Right lobe of liver (tissue), 6 donors: ENCODE measurements at regions not wholly inside any gene's neighbourhood (a gene's known extent, or its start where the extent isn't known, plus 50 kb on each side); places are given as distances from the start of the nearest gene placed in this dataset.

Experiments
- ATAC-seq, 4 donors: fragments of 200-7000 bp; cut with Tn5 transposase; one replicate each; pipeline ENCODE4 v1.9.1; 2020; ENCODE audit warnings: mild to moderate bottlenecking in 4 of 4, moderate library complexity in 4 of 4
- DNase-seq, 3 donors: peaks; one replicate each; pipeline ENCODE4 v3.0.0-alpha.2; 2020
- H3K27ac ChIP-seq, 3 donors: fragments of 200-600 bp; one replicate each; pipeline ENCODE4 v1.8.0; 2022
- H3K27me3 ChIP-seq, 2 donors: fragments of 200-600 bp; one replicate each; pipeline ENCODE4 v1.8.0; 2022
- H3K36me3 ChIP-seq, 4 donors: fragments of 200-600 bp; sonication (generic) in 1 of 4; one replicate each; pipeline versions ENCODE4 v1.5.1 to v1.8.0; 2017 to 2022; ENCODE audit warnings: control low read depth in 1 of 4
- H3K4me1 ChIP-seq, 4 donors: fragments of 200-600 bp; sonication (generic) in 1 of 4; one replicate each; pipeline versions ENCODE4 v1.5.1 to v1.8.0; 2017 to 2022; ENCODE audit warnings: control low read depth in 1 of 4
- H3K4me3 ChIP-seq, 3 donors: fragments of 200-600 bp; one replicate each; pipeline ENCODE4 v1.8.0; 2022
- H3K9me3 ChIP-seq, 4 donors: fragments of 200-600 bp; sonication (generic) in 1 of 4; one replicate each; pipeline versions ENCODE4 v1.5.1 to v1.8.0; 2017 to 2022; ENCODE audit warnings: control low read depth in 1 of 4
- CTCF ChIP-seq, 4 donors: fragments of 200-600 bp in 3 of 4; fragments of 450-650 bp in 1 of 4; IDR thresholded peaks; one replicate each; pipeline versions ENCODE4 v1.5.1 to v1.8.0; 2016 to 2022; ENCODE audit warnings: antibody characterized with exemption in 4 of 4, mild to moderate bottlenecking in 2 of 4
- POLR2A ChIP-seq: fragments of 450-650 bp; IDR thresholded peaks from one replicate; pipeline ENCODE4 v1.6.1; 2017; ENCODE audit warnings: antibody characterized with exemption, mild to moderate bottlenecking
- WGBS: methylation state at CpG from one replicate; pipeline ENCODE4 v1.1.6; 2018; ENCODE audit warnings: low coverage, low lambda C conversion rate; ENCODE audit not compliant: insufficient coverage; ENCODE audit errors: missing lambda C conversion rate; 5-methylcytosine and 5-hydroxymethylcytosine counted together
- intact Hi-C, 2 donors: fragments of 100-400 bp; cut with DNase I; formaldehyde crosslinking; loops; one replicate each; pipeline versions ENCODE4 v1.11.2 to v1.14.1; 2022
- donor health status: DM: no; HTN: yes; CAD: no.
- donor health status: DM: no; HTN: no; CAD: no.
- donor health status: DM: no; HTN: no; CAD: no.
- donor health status: DM: no; HTN: yes; CAD: no.
- donor health status: DM: no; HTN: yes; CAD: no.

DNA sequence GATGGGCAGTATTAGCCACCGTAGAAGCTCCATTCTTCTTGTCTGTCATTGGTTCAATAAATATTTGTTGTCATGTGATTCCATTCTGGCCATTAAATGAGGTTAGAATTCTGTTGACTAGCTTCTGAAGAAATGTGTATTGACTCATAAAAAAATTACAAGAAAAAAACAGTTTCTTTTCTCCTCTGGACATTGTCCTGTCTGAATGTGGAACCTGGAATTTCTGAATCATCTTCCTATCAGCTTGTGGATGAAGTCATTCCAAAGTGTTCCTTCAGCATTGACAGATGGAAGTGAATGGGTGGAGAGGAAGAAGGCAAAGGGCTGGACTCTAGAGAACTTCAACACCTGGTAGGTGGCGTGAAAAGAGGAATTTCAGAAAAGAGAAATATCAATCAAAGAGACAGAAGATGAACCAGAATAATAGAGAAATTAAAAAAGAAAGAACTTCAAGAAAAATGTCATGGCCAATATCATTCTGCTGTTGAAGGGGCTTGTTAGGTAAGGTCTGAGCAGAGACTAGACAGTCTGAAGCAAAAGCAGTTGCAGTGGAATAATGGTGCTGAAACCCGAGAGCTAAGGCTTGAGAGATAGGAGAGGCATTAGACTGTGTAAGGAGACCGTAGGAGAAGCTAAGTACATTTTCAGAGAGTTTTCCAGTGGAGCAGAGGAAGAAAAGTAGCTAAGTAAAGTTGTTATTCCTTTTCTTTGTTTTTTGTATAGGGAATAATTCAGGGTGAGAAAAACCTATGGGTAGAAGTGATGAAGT lies 806.6 kb downstream of the SQOR start:
- no peak overlapping the region for H3K27ac ChIP-seq
- no peaks in the 10 kb centered on the region for H3K4me1 ChIP-seq
- TF ChIP-seq CTCF (IDR thresholded peaks at IDR 0.05) (no peak), POLR2A (no peak)
- no peaks in the 10 kb centered on the region for H3K27me3 ChIP-seq
- ATAC-seq (no peak), DNase-seq (no peak)
- no peak overlapping the region for H3K4me3 ChIP-seq
- no peaks in the 10 kb centered on the region for H3K9me3 ChIP-seq
- H3K36me3 ChIP-seq = no peaks in the 10 kb centered on the region
- WGBS = 66% methylated on average over 4 of the region's 4 CpGs
- intact Hi-C loops = no loop called here

- no peak for ATAC-seq
- 83% methylated on average over 5 of the region's 5 CpGs for WGBS
- H3K27me3 ChIP-seq = no peaks in the 10 kb centered on the region
- H3K9me3 ChIP-seq = no peaks in the 10 kb centered on the region
- no peaks in the 10 kb centered on the region for H3K36me3 ChIP-seq
- TF ChIP-seq POLR2A (no peak), CTCF (IDR thresholded peaks at IDR 0.05) (no peak)
- H3K4me3 ChIP-seq = no peak overlapping the region
- no peak for DNase-seq
- no peaks in the 10 kb centered on the region for H3K4me1 ChIP-seq
- no peak overlapping the region for H3K27ac ChIP-seq
- intact Hi-C loops = no loop called here
Measured at GRCh38 chr15:46442184-46442583, 807.4 kb downstream of the SQOR start.

DNA sequence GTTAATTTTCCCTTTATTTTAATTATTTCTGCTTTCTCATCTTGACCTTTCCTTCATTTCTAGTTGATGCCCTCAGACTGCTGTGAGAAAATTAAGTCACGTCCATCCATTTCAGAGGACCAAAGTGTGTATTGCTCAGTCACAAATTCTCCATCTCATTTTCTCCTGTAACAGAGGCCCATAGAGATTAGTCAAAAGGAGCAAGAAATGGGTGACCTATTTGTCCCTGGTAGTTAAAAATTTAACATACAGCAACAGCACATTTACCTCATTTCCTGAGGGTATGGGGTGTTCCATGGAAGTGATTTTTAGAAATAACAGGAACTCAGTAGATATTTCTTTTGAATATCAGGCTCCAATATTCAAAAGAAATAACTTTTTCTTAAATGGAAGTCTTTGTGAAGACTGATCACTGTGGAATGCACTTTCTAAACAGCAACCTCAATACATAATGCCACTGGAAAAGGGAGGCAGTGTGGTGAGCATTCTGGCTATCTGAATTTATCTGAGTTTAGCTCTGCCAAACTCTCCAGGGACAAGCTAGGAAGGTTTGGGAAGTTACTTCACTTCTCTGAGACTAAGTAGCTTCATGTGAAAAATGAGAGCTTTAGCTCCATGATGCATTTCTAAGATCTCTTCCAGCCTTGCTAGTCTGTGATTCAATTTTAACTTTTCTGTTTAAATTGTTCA lies 808.2 kb downstream of the SQOR start:
- DNase-seq = no peak
- Histone ChIP-seq H3K27me3 (no peaks in the 10 kb centered on the region), H3K36me3 (no peaks in the 10 kb centered on the region), H3K27ac (no peak overlapping the region), H3K4me1 (no peaks in the 10 kb centered on the region), H3K9me3 (no peaks in the 10 kb centered on the region), H3K4me3 (no peak overlapping the region)
- TF ChIP-seq CTCF (IDR thresholded peaks at IDR 0.05) (no peak), POLR2A (no peak)
- 70% methylated on average over 1 of the region's 1 CpG for WGBS
- intact Hi-C loops = no loop called here
- no peak for ATAC-seq

GRCh38 chr15:46450112-46450809 lies 815.4 kb downstream of the SQOR start:
- TF ChIP-seq CTCF (IDR thresholded peaks at IDR 0.05) (no peak), POLR2A (no peak)
- Histone ChIP-seq H3K27ac (no peak overlapping the region), H3K27me3 (no peaks in the 10 kb centered on the region), H3K9me3 (no peaks in the 10 kb centered on the region), H3K4me1 (no peaks in the 10 kb centered on the region), H3K4me3 (no peak overlapping the region), H3K36me3 (no peaks in the 10 kb centered on the region)
- DNase-seq = no peak
- ATAC-seq = peak in 1 of 4 donors; percentile 33
- intact Hi-C loops = no loop called here
- 37% methylated on average over 7 of the region's 7 CpGs for WGBS
